Gastrocnemius medialis (tissue), 4 donors: ENCODE measurements at regions not wholly inside any gene's neighbourhood (a gene's known extent, or its start where the extent isn't known, plus 50 kb on each side); places are given as distances from the start of the nearest gene placed in this dataset.

Experiments
- POLR2A ChIP-seq, 2 donors: fragments of 450-650 bp; IDR thresholded peaks; one replicate each; pipeline ENCODE4 v1.6.1; 2017; ENCODE audit warnings: antibody characterized with exemption in 2 of 2, mild to moderate bottlenecking in 2 of 2, moderate library complexity in 2 of 2
- TF ChIP-seq, protein P1 (sequence below), 5 experiments: fragments of 450-650 bp in 3 of 5; fragments of 200-600 bp in 2 of 5; sonication (generic) in 2 of 5; IDR thresholded peaks in 4 of 5; conservative IDR thresholded peaks in 1 of 5; 1 replicate in 4 of 5; 2 replicates in 1 of 5; pipeline ENCODE4 v1.5.1; 2016 to 2019; ENCODE audit warnings: antibody characterized with exemption in 5 of 5, mild to moderate bottlenecking in 3 of 5, moderate library complexity in 3 of 5

DNA sequence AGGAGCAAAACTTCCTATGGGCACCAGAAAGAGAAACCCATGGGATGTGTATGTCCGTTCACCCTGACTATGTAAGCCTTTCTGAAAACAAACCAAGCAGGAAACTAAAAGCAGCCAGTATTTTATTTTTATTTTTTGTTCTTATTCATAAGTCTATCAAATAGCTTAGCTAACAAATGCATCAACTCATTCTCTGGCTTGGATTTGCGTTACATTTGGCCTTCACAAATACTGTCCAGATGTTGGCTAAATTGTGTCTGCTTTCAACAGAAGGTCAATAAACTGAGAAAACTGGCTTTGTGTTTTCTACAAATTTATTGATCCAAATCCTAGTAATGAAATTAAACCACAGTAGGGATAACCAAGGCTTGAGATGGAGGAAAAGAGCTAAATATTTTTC, 379.0 kb downstream of the NOVA1 start:
- TF ChIP-seq, protein P1, sequence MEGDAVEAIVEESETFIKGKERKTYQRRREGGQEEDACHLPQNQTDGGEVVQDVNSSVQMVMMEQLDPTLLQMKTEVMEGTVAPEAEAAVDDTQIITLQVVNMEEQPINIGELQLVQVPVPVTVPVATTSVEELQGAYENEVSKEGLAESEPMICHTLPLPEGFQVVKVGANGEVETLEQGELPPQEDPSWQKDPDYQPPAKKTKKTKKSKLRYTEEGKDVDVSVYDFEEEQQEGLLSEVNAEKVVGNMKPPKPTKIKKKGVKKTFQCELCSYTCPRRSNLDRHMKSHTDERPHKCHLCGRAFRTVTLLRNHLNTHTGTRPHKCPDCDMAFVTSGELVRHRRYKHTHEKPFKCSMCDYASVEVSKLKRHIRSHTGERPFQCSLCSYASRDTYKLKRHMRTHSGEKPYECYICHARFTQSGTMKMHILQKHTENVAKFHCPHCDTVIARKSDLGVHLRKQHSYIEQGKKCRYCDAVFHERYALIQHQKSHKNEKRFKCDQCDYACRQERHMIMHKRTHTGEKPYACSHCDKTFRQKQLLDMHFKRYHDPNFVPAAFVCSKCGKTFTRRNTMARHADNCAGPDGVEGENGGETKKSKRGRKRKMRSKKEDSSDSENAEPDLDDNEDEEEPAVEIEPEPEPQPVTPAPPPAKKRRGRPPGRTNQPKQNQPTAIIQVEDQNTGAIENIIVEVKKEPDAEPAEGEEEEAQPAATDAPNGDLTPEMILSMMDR (IDR thresholded peaks at IDR 0.05 in 4 of 5, conservative IDR thresholded peaks at IDR 0.05 in 1 of 5) = no peak
- no peak for TF ChIP-seq POLR2A (IDR thresholded peaks at IDR 0.05)
